ENCODE measurements at regions not wholly inside any gene's neighbourhood (a gene's known extent, or its start where the extent isn't known, plus 50 kb on each side); places are given as distances from the start of the nearest gene placed in this dataset.

- Histone ChIP-seq H3K27ac (ENCODE audit: extremely low read depth, low read depth, low read length) (no peak overlapping the region), H3K4me1 (replicated peaks in 1 of 2; ENCODE audit: control insufficient read depth in 2 of 2, insufficient read depth in 2 of 2, low read length in 2 of 2) (no peaks in the 10 kb centered on the region), H3K9ac (ENCODE audit: insufficient read depth in 1 of 2, low read depth in 2 of 2, low read length in 2 of 2) (no peak overlapping the region), H2AFZ (ENCODE audit: low read depth, low read length) (no peak overlapping the region), H3K4me3 (no peak overlapping the region), H3K9me1 (ENCODE audit: control insufficient read depth, insufficient read depth, low read length) (no peaks in the 10 kb centered on the region), H3K27me3 (ENCODE audit: control insufficient read depth in 2 of 2, insufficient read depth in 2 of 2, low read length in 2 of 2) (no peaks in the 10 kb centered on the region; a peak in 1 of 5 replicates), H3K4me2 (ENCODE audit: insufficient read depth, low read length) (no peak overlapping the region), H3K9me3 (replicated peaks; ENCODE audit: control insufficient read depth, insufficient read depth, low read depth, low read length) (no peaks in the 10 kb centered on the region), H4K20me1 (replicated peaks; ENCODE audit: control insufficient read depth, insufficient read depth, low read length) (no peaks in the 10 kb centered on the region), H3K36me3 (ENCODE audit: control insufficient read depth, insufficient read depth, low read length) (no peaks in the 10 kb centered on the region), H3K79me2 (ENCODE audit: control insufficient read depth, insufficient read depth, low read length) (no peaks in the 10 kb centered on the region)
- CTCF ChIA-PET (ENCODE audit: low intra/inter-chr PET ratio) = no interaction called here
- ATAC-seq = no peak
- no TSS peak for BruUV-seq (replicated peaks)
- in situ Hi-C loops (cut with MboI) (no loop called here), intact Hi-C loops (cut with micrococcal nuclease) (no loop called here)
- 9% methylated on average over 11 of the region's 16 CpGs for WGBS (ENCODE audit: insufficient coverage, low coverage, missing lambda C conversion rate)
- no peak for DNase-seq (ENCODE audit: extremely low read depth in 1 of 4, low spot score in 3 of 4)
- FAIRE-seq = no peak
- POLR2A ChIA-PET = interaction anchor here (0.6 kb wide), 1 partner anchor 18 kb away, joined by 3 read pairs; no protein-coding TSS in a partner anchor
- TF ChIP-seq PHB (CRISPR knock-in tag; IDR thresholded peaks at IDR 0.05) = no peak
- TF ChIP-seq IRF9 (tag; IDR thresholded peaks at IDR 0.05) = no peak
- TF ChIP-seq GABPB2 (CRISPR knock-in tag; conservative IDR thresholded peaks at IDR 0.05) = no peak
- TF ChIP-seq ZBTB9 (CRISPR knock-in tag; IDR thresholded peaks at IDR 0.05) = no peak
- TF ChIP-seq CHD4 (IDR thresholded peaks at IDR 0.05; ENCODE audit: insufficient read depth, insufficient replicate concordance, low read depth, low read length, poor library complexity, severe bottlenecking) = no peak
- TF ChIP-seq MGA (IDR thresholded peaks at IDR 0.05) = no peak
- no peak for TF ChIP-seq MED1 (CRISPR knock-in tag; IDR thresholded peaks at IDR 0.05; ENCODE audit: borderline replicate concordance)
- no peak for TF ChIP-seq ZFP36 (IDR thresholded peaks at IDR 0.05; ENCODE audit: low read depth, low read length, partially characterized antibody)
- no peak for TF ChIP-seq RAD51 (IDR thresholded peaks at IDR 0.05; ENCODE audit: borderline replicate concordance, low read depth)
Observed at GRCh38 chr17:6208608-6209180, 138.5 kb downstream of the WSCD1 start.

All from K562 (cell line).